ENCODE measurements at regions not wholly inside any gene's neighbourhood (a gene's known extent, or its start where the extent isn't known, plus 50 kb on each side); places are given as distances from the start of the nearest gene placed in this dataset.

DNA sequence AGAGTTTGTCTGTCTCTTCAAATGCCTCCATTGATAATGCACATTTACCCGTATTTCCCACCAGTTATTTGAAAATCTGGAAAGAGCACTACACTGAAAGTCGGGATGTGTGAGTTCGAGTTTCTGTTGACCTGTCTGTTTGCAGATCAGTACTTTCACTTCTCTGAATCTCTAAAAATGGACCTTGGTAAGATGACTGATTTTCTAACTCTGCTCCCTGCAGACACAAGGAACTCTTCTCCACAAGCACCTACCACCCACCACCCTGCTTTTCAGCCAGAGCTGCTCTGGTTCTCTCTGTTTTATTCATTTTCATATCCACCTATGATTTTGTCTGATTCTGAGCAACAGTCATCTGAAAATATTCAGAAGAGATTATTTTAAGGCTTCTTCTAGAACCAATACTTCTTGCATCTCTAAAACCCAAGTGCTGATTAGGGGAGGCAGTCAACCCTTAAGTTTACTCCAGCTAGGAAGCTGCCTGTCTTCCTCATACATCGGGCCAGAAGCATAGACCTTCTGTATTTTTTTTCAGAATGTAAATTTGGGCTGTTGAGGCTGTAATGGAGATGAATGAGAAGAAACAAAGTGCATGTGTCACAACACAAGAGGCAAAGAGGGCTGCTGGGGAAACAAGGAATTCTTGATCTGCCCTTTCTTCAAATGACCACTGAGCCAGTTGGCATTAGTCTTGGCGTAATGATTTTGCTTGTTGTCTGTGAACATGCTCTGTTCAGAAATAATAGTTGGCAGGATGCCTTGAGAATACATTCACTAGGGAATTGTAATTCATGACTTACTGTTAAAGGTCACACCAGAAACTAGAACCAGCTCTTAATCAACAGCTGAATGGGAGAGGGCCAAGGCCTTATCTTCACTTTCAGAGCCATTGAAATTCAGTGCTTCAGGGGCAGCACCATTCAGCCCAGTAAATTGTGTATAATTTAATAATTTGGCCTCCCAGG is 85.4 kb upstream of the MYLIP start:
- H3K36me3 ChIP-seq (ENCODE audit: control insufficient read depth in 1 of 2, insufficient read depth in 2 of 2, low read length in 2 of 2) = no peaks in the 10 kb centered on the region
- ChIA-PET RAD21 (ENCODE audit: low non-redundant PET in 1 of 2, low total read pairs in 2 of 2, uncharacterized antibody in 2 of 2, unreplicated experiment in 2 of 2) (no interaction called here), POLR2A (no interaction called here), CTCF (no interaction called here)
- no peak overlapping the region for H3K4me2 ChIP-seq (ENCODE audit: low read length)
- ATAC-seq (no peak), DNase-seq (ENCODE audit: low read depth, low spot score) (no peak)
- intact Hi-C loops (cut with micrococcal nuclease) = no loop called here
- no peak overlapping the region for H3K9ac ChIP-seq (ENCODE audit: low read length)
- H4K20me1 ChIP-seq (ENCODE audit: insufficient read depth) = no peaks in the 10 kb centered on the region
- no peaks in the 10 kb centered on the region for H3K4me1 ChIP-seq (ENCODE audit: control insufficient read depth in 1 of 2, insufficient read depth in 2 of 2, low read length in 2 of 2)
- no peak overlapping the region for H3K27ac ChIP-seq (ENCODE audit: low read depth, low read length)
- no peaks in the 10 kb centered on the region for H3K9me2 ChIP-seq (ENCODE audit: insufficient read depth)
- H3K79me2 ChIP-seq (ENCODE audit: insufficient read depth, low read length) = no peaks in the 10 kb centered on the region
- H2AFZ ChIP-seq (ENCODE audit: low read depth, low read length, poor library complexity, severe bottlenecking) = no peak overlapping the region
- no peaks in the 10 kb centered on the region for H3K27me3 ChIP-seq (ENCODE audit: insufficient read depth, low read length)
- BruUV-seq (replicated peaks) = no TSS peak
- H3K9me3 ChIP-seq (ENCODE audit: control insufficient read depth in 1 of 2, insufficient read depth in 1 of 2, low read depth in 1 of 2, low read length in 2 of 2) = no peaks in the 10 kb centered on the region
- TF ChIP-seq SP1 (IDR thresholded peaks at IDR 0.05; ENCODE audit: low read depth) = no peak
- TF ChIP-seq ZFX (IDR thresholded peaks at IDR 0.05) = no peak
- TF ChIP-seq SRF (IDR thresholded peaks at IDR 0.05; ENCODE audit: low read depth) = no peak
- TF ChIP-seq EGR1 (IDR thresholded peaks at IDR 0.05; ENCODE audit: low read depth) = no peak
- TF ChIP-seq, protein P1, sequence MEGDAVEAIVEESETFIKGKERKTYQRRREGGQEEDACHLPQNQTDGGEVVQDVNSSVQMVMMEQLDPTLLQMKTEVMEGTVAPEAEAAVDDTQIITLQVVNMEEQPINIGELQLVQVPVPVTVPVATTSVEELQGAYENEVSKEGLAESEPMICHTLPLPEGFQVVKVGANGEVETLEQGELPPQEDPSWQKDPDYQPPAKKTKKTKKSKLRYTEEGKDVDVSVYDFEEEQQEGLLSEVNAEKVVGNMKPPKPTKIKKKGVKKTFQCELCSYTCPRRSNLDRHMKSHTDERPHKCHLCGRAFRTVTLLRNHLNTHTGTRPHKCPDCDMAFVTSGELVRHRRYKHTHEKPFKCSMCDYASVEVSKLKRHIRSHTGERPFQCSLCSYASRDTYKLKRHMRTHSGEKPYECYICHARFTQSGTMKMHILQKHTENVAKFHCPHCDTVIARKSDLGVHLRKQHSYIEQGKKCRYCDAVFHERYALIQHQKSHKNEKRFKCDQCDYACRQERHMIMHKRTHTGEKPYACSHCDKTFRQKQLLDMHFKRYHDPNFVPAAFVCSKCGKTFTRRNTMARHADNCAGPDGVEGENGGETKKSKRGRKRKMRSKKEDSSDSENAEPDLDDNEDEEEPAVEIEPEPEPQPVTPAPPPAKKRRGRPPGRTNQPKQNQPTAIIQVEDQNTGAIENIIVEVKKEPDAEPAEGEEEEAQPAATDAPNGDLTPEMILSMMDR (IDR thresholded peaks at IDR 0.05 in 2 of 3, conservative IDR thresholded peaks at IDR 0.05 in 1 of 3; ENCODE audit: borderline replicate concordance in 1 of 3, insufficient read depth in 1 of 3, low read depth in 2 of 3, low read length in 2 of 3) = no peak
- no peak for TF ChIP-seq ZNF274 (IDR thresholded peaks at IDR 0.05; ENCODE audit: low read depth, low read length)
- TF ChIP-seq RAD21 (IDR thresholded peaks at IDR 0.05; ENCODE audit: low read depth) = no peak
- TF ChIP-seq, protein P2, sequence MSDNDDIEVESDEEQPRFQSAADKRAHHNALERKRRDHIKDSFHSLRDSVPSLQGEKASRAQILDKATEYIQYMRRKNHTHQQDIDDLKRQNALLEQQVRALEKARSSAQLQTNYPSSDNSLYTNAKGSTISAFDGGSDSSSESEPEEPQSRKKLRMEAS (IDR thresholded peaks at IDR 0.05) = no peak
- H3K4me3 ChIP-seq (replicated peaks in 1 of 2; ENCODE audit: low read depth in 1 of 2, low read length in 2 of 2) = no peak overlapping the region
